T-cell (primary cell): ENCODE measurements at regions not wholly inside any gene's neighbourhood (a gene's known extent, or its start where the extent isn't known, plus 50 kb on each side); places are given as distances from the start of the nearest gene placed in this dataset.
A peak's percentile ranks its signal among the peaks of the same experiment; 100 is the strongest.

Experiments used
- ATAC-seq, 4 experiments: fragments of 200-7000 bp in 3 of 4; fragments of 150-1000 bp in 1 of 4; cut with Tn5 transposase; replicated peaks in 1 of 4; 1 replicate in 3 of 4; 2 replicates in 1 of 4; pipeline ENCODE4 v1.10.0; 2021; ENCODE audit warnings: moderate library complexity in 3 of 4, mild to moderate bottlenecking in 2 of 4, moderate number of reproducible peaks in 1 of 4
- CTCF ChIA-PET, 2 donors: fragments of 300-600 bp; sonication (Branson Sonifier 250); formaldehyde crosslinking; loops; one replicate each; lab custom pipeline; 2022; ENCODE audit warnings: antibody characterized with exemption in 2 of 2; lab: Charles Lee
- POLR2A ChIA-PET, 2 donors: fragments of 300-600 bp; sonication (Branson Sonifier 250); formaldehyde crosslinking; loops; one replicate each; lab custom pipeline; 2022; ENCODE audit warnings: antibody characterized with exemption in 2 of 2; lab: Charles Lee
- DNase-seq, 35 experiments: peaks; one replicate each; pipeline versions ENCODE4 v3.0.0 to v3.0.0-alpha.2; 2013 to 2023
- H3K27ac ChIP-seq: one replicate; pipeline ENCODE4 v1.5.1; 2013; ENCODE audit warnings: low read length
- H3K27me3 ChIP-seq, 2 experiments: replicated peaks in 1 of 2; 1 replicate in 1 of 2; 2 replicates in 1 of 2; pipeline versions ENCODE4 v1.6.1 to v1.7.0; 2013; ENCODE audit warnings: low read length in 1 of 2, mixed read lengths in 1 of 2; ENCODE audit not compliant: control insufficient read depth in 2 of 2, insufficient read depth in 2 of 2; ENCODE audit errors: extremely low read depth in 1 of 2
- H3K36me3 ChIP-seq, 2 donors: 1 replicate in 1 of 2; 2 replicates in 1 of 2; pipeline versions ENCODE4 v1.6.1 to v1.7.0; 2013; ENCODE audit warnings: low read length in 1 of 2; ENCODE audit not compliant: control insufficient read depth in 2 of 2, insufficient read depth in 1 of 2; ENCODE audit errors: extremely low read depth in 1 of 2
- H3K4me1 ChIP-seq, 2 experiments: 1 replicate in 1 of 2; 2 replicates in 1 of 2; pipeline versions ENCODE4 v1.6.1 to v1.7.0; 2013; ENCODE audit warnings: low read length in 2 of 2, mixed read lengths in 1 of 2; ENCODE audit not compliant: insufficient read depth in 2 of 2, control insufficient read depth in 1 of 2; ENCODE audit errors: extremely low read depth in 1 of 2
- H3K4me3 ChIP-seq, 2 donors: 1 replicate in 1 of 2; 2 replicates in 1 of 2; pipeline versions ENCODE4 v1.5.1 to v1.7.0; 2013; ENCODE audit warnings: mild to moderate bottlenecking in 2 of 2, low read length in 1 of 2, moderate library complexity in 1 of 2; ENCODE audit not compliant: control insufficient read depth in 1 of 2; ENCODE audit errors: extremely low read depth in 1 of 2
- H3K9me3 ChIP-seq: 2 replicates; pipeline ENCODE4 v1.7.0; 2013
- H3K27ac Mint-ChIP-seq, 2 donors: one replicate each; pipeline ENCODE4 v1.8.0; 2020 to 2021; ENCODE audit warnings: mild to moderate bottlenecking in 2 of 2, mixed read lengths in 2 of 2
- H3K27me3 Mint-ChIP-seq, 2 donors: one replicate each; pipeline ENCODE4 v1.8.0; 2021 to 2022; ENCODE audit warnings: mixed read lengths in 2 of 2
- H3K36me3 Mint-ChIP-seq: one replicate; pipeline ENCODE4 v1.8.0; 2021; ENCODE audit warnings: mixed read lengths
- H3K4me1 Mint-ChIP-seq, 3 donors: one replicate each; pipeline ENCODE4 v1.8.0; 2020 to 2022; ENCODE audit warnings: mixed read lengths in 3 of 3, mild to moderate bottlenecking in 1 of 3
- H3K4me3 Mint-ChIP-seq, 3 donors: one replicate each; pipeline ENCODE4 v1.8.0; 2020 to 2022; ENCODE audit warnings: mild to moderate bottlenecking in 3 of 3, mixed read lengths in 3 of 3, moderate library complexity in 3 of 3
- H3K9me3 Mint-ChIP-seq, 3 donors: one replicate each; pipeline ENCODE4 v1.8.0; 2020 to 2022; ENCODE audit warnings: mixed read lengths in 3 of 3
- WGBS: methylation state at CpG from one replicate; pipeline ENCODE4 v1.1.5; 2013; ENCODE audit warnings: missing lambda C conversion rate; ENCODE audit not compliant: insufficient coverage; 5-methylcytosine and 5-hydroxymethylcytosine counted together

GRCh38 chr1:172883844-172884243, 166.9 kb downstream of the TNFSF18 start:
- H3K27me3 Mint-ChIP-seq, result peaks cover 0 to 11% of the 10 kb centered on the region in 2 donors
- no peak overlapping the region for H3K4me3 ChIP-seq

DNA sequence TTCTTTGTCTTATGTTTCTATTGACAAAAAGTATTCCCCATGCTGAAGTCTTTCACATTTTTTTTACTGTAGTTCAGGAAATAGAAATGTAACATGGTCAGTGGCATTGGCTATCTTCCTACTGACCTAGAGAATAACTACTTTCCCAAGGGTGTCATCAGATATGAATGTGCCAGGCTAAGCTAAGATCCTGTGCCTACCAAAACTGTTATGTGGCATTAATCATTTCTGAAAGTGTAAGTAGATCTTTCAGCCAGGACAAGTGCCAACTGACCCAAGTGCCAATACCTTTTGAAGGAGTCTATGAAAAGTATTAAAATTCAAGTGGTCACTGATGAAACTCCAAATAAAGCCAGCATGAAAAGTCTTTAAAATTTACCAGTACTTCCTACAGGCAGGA, 165.3 kb downstream of the TNFSF18 start:
- CTCF ChIA-PET, result no interaction called here
- peaks cover 17 to 21% (median 17%) of the 10 kb centered on the region in 3 donors for H3K4me1 Mint-ChIP-seq
- peaks cover 0 to 11% of the 10 kb centered on the region in 2 donors for H3K27me3 Mint-ChIP-seq

More at GRCh38 chr1:172883844-172884243, 166.9 kb downstream of the TNFSF18 start:
- H3K4me3 Mint-ChIP-seq, result peak overlapping the region; percentile 21 to 53 (median 29)
- no peak for DNase-seq
- CTCF ChIA-PET, result interaction anchor here in 1 of 2 donors (0.5 kb wide), 1 partner anchor 78 kb away, joined by 6 read pairs; no protein-coding TSS in a partner anchor
- no CpG with 5 or more reads among the region's 1 CpG for WGBS
- no peaks in the 10 kb centered on the region for H3K9me3 ChIP-seq
- POLR2A ChIA-PET, result no interaction called here
- H3K9me3 Mint-ChIP-seq, result peaks cover 0 to under 1% (median under 1%) of the 10 kb centered on the region in 3 donors
- H3K4me1 Mint-ChIP-seq, result peaks cover 17 to 21% (median 17%) of the 10 kb centered on the region in 3 donors
- peak in 2 of 4 experiments; percentile 26 to 43 for ATAC-seq
- peaks cover 0 to 3% of the 10 kb centered on the region in 2 experiments for H3K27me3 ChIP-seq
- H3K4me1 ChIP-seq, result peaks cover 2 to 11% of the 10 kb centered on the region in 2 experiments
- H3K27ac ChIP-seq, result no peak overlapping the region
- H3K36me3 ChIP-seq, result no peaks in the 10 kb centered on the region
- H3K27ac Mint-ChIP-seq, result no peak overlapping the region
- no peaks in the 10 kb centered on the region for H3K36me3 Mint-ChIP-seq

GRCh38 chr1:172885971-172886370, 164.8 kb downstream of the TNFSF18 start:
- H3K27me3 Mint-ChIP-seq, result peaks cover 0 to 6% of the 10 kb centered on the region in 2 donors
- H3K27ac Mint-ChIP-seq, result no peak overlapping the region
- H3K36me3 Mint-ChIP-seq, result no peaks in the 10 kb centered on the region
- peaks cover 0 to 3% of the 10 kb centered on the region in 2 experiments for H3K27me3 ChIP-seq
- H3K9me3 ChIP-seq, result no peaks in the 10 kb centered on the region
- no CpG with 5 or more reads among the region's 1 CpG for WGBS
- H3K4me1 Mint-ChIP-seq, result peaks cover 17 to 21% (median 17%) of the 10 kb centered on the region in 3 donors
- H3K36me3 ChIP-seq, result no peaks in the 10 kb centered on the region
- ChIA-PET POLR2A (no interaction called here), CTCF (no interaction called here)
- DNase-seq, result no peak
- peaks cover 0 to 5% (median 5%) of the 10 kb centered on the region in 3 donors for H3K9me3 Mint-ChIP-seq
- no peak for ATAC-seq
- H3K4me1 ChIP-seq, result peaks cover 2 to 11% of the 10 kb centered on the region in 2 experiments
- H3K4me3 ChIP-seq, result no peak overlapping the region
- H3K27ac ChIP-seq, result no peak overlapping the region
- no peak overlapping the region for H3K4me3 Mint-ChIP-seq

More for the DNA sequence above, 165.3 kb downstream of the TNFSF18 start:
- Histone ChIP-seq H3K4me3 (no peak overlapping the region), H3K4me1 (peaks cover 2 to 11% of the 10 kb centered on the region in 2 experiments), H3K9me3 (no peaks in the 10 kb centered on the region), H3K27ac (no peak overlapping the region), H3K27me3 (peaks cover 0 to 3% of the 10 kb centered on the region in 2 experiments), H3K36me3 (no peaks in the 10 kb centered on the region)
- no peaks in the 10 kb centered on the region for H3K36me3 Mint-ChIP-seq
- peaks cover 0 to 5% (median 5%) of the 10 kb centered on the region in 3 donors for H3K9me3 Mint-ChIP-seq
- POLR2A ChIA-PET, result no interaction called here
- no peak overlapping the region for H3K27ac Mint-ChIP-seq
- no peak overlapping the region for H3K4me3 Mint-ChIP-seq
- no peak for DNase-seq
- no peak for ATAC-seq

GRCh38 chr1:172887162-172887561, 163.6 kb downstream of the TNFSF18 start:
- WGBS, result no CpG with 5 or more reads among the region's 1 CpG

GRCh38 chr1:172893146-172893841, 157.4 kb downstream of the TNFSF18 start:
- Histone ChIP-seq H3K4me3 (no peak overlapping the region), H3K27me3 (no peaks in the 10 kb centered on the region), H3K4me1 (peaks cover 5 to 19% of the 10 kb centered on the region in 2 experiments), H3K27ac (no peak overlapping the region), H3K36me3 (no peaks in the 10 kb centered on the region), H3K9me3 (no peaks in the 10 kb centered on the region)
- peak overlapping the region; percentile 73 to 78 for H3K27ac Mint-ChIP-seq
- WGBS, result 80% methylated on average over 1 of the region's 1 CpG
- peaks cover 0 to 12% (median 5%) of the 10 kb centered on the region in 3 donors for H3K9me3 Mint-ChIP-seq
- no peaks in the 10 kb centered on the region for H3K27me3 Mint-ChIP-seq
- ATAC-seq (no peak), DNase-seq (no peak)
- H3K4me3 Mint-ChIP-seq, result no peak overlapping the region
- peaks cover 32 to 38% (median 33%) of the 10 kb centered on the region in 3 donors for H3K4me1 Mint-ChIP-seq
- ChIA-PET POLR2A (no interaction called here), CTCF (interaction anchor here in 1 of 2 donors (1.8 kb wide), 1 partner anchor 115 kb away, joined by 5 read pairs; no protein-coding TSS in a partner anchor)
- no peaks in the 10 kb centered on the region for H3K36me3 Mint-ChIP-seq

More at GRCh38 chr1:172887162-172887561, 163.6 kb downstream of the TNFSF18 start:
- POLR2A ChIA-PET, result no interaction called here
- no peaks in the 10 kb centered on the region for H3K27me3 Mint-ChIP-seq
- H3K27ac Mint-ChIP-seq, result no peak overlapping the region
- H3K9me3 Mint-ChIP-seq, result peaks cover 0 to 5% (median 5%) of the 10 kb centered on the region in 3 donors
- peaks cover 17 to 21% (median 17%) of the 10 kb centered on the region in 3 donors for H3K4me1 Mint-ChIP-seq
- CTCF ChIA-PET, result no interaction called here
- H3K36me3 Mint-ChIP-seq, result no peaks in the 10 kb centered on the region
- no peak for DNase-seq
- peaks cover 0 to 3% of the 10 kb centered on the region in 2 experiments for H3K27me3 ChIP-seq
- H3K27ac ChIP-seq, result no peak overlapping the region
- no peak for ATAC-seq
- peaks cover 2 to 11% of the 10 kb centered on the region in 2 experiments for H3K4me1 ChIP-seq
- no peak overlapping the region for H3K4me3 ChIP-seq
- H3K36me3 ChIP-seq, result no peaks in the 10 kb centered on the region
- H3K4me3 Mint-ChIP-seq, result no peak overlapping the region
- no peaks in the 10 kb centered on the region for H3K9me3 ChIP-seq

- ChIA-PET CTCF (interaction anchor here in 1 of 2 donors (0.7 to 1.8 kb wide), 4 partner anchors 68 to 153 kb away, joined by 3 to 5 read pairs (median 4); no protein-coding TSS in a partner anchor), POLR2A (interaction anchor here in 1 of 2 donors (0.6 kb wide), 1 partner anchor 114 kb away, joined by 3 read pairs; no protein-coding TSS in a partner anchor)
- Histone ChIP-seq H3K4me1 (peaks cover 5 to 25% of the 10 kb centered on the region in 2 experiments), H3K36me3 (no peaks in the 10 kb centered on the region), H3K9me3 (no peaks in the 10 kb centered on the region), H3K4me3 (peak overlapping the region in 1 of 2 donors; percentile 26), H3K27me3 (no peaks in the 10 kb centered on the region), H3K27ac (peak overlapping the region; percentile 82)
- Mint-ChIP-seq H3K9me3 (peaks cover 0 to 7% (median 0%) of the 10 kb centered on the region in 3 donors), H3K36me3 (no peaks in the 10 kb centered on the region), H3K4me3 (peak overlapping the region; percentile 46 to 76 (median 59)), H3K27me3 (no peaks in the 10 kb centered on the region), H3K27ac (peak overlapping the region; percentile 91 to 98), H3K4me1 (peaks cover 39 to 46% (median 44%) of the 10 kb centered on the region in 3 donors)
- 0% methylated on average over 1 of the region's 8 CpGs for WGBS
- DNase-seq (peak in 1 of 35 experiments; percentile 18), ATAC-seq (peak; percentile 45 to 64 (median 58))
Measured at GRCh38 chr1:172894349-172895049, 156.2 kb downstream of the TNFSF18 start.
